ENCODE measurements at regions not wholly inside any gene's neighbourhood (a gene's known extent, or its start where the extent isn't known, plus 50 kb on each side); places are given as distances from the start of the nearest gene placed in this dataset.
"Not testable (repeated sequence)": the region's sequence is repeated elsewhere in the genome, so short reads cannot be mapped to it uniquely, and the experiment has no call there.

DNA sequence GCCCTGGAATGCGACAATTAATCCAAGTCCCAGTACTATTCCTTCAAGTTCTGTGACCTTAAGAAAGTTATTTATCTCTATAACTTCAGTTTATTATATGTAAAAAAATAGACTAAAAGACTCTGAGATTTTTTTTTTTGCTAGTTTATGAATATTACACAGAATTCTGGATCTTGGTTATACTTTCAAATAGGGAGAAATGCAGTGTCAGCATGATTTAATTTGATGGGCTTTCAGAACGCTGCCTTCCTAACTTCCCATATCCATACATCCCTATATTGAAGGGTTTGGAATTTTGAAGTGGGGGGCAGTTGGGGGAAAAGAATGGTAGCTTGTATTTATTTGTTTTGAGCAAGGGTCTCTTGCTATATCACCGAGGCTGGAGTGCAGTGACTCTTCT lies 98.4 kb upstream of the MEGF10 start:
- no peak for DNase-seq (ENCODE audit: low spot score)
- in situ Hi-C loops (cut with MboI; ENCODE audit: low sequenced_read_pairs, unreplicated experiment): no loop called here

DNA sequence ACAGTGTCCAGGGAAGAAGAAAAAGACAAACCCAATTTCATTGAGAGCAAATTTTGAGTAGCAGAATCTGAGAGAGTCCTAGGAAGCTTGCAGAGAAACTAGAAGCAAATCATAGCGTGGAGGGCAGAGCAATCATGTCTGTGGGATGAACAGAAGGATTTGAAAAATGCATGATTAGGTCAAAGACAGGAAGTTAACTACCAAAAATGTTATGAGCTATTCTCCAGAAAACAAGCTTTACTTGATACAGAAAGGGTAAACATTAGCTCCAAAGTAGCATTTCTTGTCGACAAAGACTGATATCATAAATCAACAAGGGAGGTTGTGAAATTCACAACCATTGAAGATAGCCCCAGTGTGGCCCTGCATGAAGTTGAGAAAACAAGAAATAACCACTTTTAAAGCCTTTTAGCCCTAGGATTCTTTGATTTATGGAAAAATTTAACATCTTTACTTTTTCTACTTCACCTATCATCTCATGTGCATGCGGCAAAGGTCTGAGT lies 97.7 kb upstream of the MEGF10 start:
- in situ Hi-C loops (cut with MboI; ENCODE audit: low sequenced_read_pairs, unreplicated experiment): no loop called here
- no peak for DNase-seq (ENCODE audit: low spot score)
- TF ChIP-seq, protein P1, sequence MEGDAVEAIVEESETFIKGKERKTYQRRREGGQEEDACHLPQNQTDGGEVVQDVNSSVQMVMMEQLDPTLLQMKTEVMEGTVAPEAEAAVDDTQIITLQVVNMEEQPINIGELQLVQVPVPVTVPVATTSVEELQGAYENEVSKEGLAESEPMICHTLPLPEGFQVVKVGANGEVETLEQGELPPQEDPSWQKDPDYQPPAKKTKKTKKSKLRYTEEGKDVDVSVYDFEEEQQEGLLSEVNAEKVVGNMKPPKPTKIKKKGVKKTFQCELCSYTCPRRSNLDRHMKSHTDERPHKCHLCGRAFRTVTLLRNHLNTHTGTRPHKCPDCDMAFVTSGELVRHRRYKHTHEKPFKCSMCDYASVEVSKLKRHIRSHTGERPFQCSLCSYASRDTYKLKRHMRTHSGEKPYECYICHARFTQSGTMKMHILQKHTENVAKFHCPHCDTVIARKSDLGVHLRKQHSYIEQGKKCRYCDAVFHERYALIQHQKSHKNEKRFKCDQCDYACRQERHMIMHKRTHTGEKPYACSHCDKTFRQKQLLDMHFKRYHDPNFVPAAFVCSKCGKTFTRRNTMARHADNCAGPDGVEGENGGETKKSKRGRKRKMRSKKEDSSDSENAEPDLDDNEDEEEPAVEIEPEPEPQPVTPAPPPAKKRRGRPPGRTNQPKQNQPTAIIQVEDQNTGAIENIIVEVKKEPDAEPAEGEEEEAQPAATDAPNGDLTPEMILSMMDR (IDR thresholded peaks at IDR 0.05; ENCODE audit: borderline replicate concordance, control extremely low read depth, extremely low read depth, insufficient read depth, missing control alignments): no peak

More for the DNA sequence above, 98.4 kb upstream of the MEGF10 start:
- TF ChIP-seq, protein P1 (IDR thresholded peaks at IDR 0.05; ENCODE audit: borderline replicate concordance, control extremely low read depth, extremely low read depth, insufficient read depth, missing control alignments): no peak

DNA sequence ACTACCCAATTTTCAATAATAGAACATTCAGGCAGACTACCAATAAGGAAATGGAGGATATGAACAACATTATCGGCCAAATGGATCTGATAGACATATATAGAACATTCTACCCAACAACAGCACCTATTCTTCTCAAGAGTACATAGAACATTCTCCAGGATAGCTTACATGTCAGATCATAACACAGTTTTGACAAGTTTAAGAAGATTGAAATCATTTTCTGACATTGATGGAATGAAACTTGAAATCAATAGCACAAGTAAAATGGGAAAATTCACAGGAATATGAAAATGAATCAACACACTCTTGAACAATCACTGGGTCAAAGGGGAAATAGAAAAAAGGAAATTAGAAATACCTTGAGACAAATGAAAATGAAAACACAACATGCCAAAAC lies 94.6 kb upstream of the MEGF10 start:
- in situ Hi-C loops (cut with MboI; ENCODE audit: low sequenced_read_pairs, unreplicated experiment): no loop called here
- DNase-seq (ENCODE audit: low spot score): no peak
- TF ChIP-seq, protein P1 (IDR thresholded peaks at IDR 0.05; ENCODE audit: borderline replicate concordance, control extremely low read depth, extremely low read depth, insufficient read depth, missing control alignments): no peak

DNA sequence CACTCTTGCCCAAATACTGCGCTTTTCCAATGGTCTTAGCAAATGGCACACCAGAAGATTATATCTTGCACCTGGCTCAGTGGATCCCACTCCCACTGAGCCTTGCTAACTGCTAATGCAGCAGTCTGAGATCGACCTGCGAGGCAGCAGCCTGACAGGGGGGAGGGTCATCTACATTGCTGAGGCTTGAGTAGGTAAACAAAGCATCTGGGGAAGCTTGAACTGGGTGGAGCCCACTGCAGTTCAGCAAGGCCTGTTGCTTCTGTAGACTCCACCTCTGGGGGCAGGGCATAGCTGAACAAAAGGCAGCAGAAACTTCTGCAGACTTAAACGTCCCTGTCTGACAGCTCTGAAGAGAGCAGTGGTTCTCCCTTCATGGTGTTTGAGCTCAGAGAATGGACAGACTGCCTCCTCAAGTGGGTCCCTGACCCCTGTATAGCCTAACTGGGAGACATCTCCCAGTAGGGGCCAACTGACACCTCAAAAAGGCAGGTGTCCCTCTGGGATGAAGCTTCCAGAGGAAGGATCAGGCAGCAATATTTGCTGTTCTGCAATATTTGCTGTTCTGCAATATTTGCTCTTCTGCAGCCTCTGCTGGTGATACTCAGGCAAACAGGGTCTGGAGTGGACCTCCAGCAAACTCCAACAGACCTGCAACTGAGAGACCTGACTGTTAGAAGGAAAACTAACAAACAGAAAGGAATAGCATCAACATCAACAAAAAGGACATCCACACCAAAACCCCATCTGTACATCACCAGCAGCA lies 93.0 kb upstream of the MEGF10 start:
- in situ Hi-C loops (cut with MboI; ENCODE audit: low sequenced_read_pairs, unreplicated experiment); DNase-seq (ENCODE audit: low spot score): not testable (repeated sequence)

DNA sequence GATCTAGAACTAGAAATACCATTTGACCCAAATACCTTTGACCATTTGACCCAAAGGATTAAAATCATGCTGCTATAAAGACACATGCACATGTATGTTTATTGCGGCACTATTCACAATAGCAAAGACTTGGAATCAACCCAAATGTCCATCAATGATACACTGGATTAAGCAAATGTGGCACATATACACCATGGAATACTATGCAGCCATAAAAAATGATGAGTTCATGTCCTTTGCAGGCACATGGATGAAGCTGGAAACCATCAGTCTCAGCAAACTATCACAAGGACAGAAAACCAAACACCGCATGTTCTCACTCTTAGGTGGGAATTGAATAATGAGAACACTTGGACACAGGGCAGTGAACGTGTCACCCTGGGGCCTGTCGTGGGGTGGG lies 87.9 kb upstream of the MEGF10 start:
- in situ Hi-C loops (cut with MboI; ENCODE audit: low sequenced_read_pairs, unreplicated experiment): not testable (repeated sequence)

DNA sequence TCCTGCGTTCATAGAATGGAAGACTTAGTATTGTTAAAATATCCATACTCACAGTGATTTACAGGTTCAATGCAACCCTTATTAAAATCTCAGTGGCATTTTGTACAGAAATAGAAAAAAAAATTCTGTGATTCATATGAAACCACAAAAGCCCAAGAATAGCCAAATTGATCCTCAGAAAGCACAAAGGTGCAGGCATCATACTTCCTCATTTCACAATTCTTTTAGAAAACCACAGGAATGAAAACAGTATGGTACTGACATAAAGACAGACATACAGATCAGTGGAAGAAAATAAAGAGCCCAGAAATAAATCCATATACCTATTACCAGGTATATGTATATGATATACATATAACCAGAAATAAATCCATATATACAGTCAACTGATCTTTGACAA lies 86.8 kb upstream of the MEGF10 start:
- no peak for DNase-seq (ENCODE audit: low spot score)
- in situ Hi-C loops (cut with MboI; ENCODE audit: low sequenced_read_pairs, unreplicated experiment): no loop called here
- TF ChIP-seq, protein P1 (IDR thresholded peaks at IDR 0.05; ENCODE audit: borderline replicate concordance, control extremely low read depth, extremely low read depth, insufficient read depth, missing control alignments): no peak

More for the DNA sequence above, 87.9 kb upstream of the MEGF10 start:
- DNase-seq (ENCODE audit: low spot score): not testable (repeated sequence)

DNA sequence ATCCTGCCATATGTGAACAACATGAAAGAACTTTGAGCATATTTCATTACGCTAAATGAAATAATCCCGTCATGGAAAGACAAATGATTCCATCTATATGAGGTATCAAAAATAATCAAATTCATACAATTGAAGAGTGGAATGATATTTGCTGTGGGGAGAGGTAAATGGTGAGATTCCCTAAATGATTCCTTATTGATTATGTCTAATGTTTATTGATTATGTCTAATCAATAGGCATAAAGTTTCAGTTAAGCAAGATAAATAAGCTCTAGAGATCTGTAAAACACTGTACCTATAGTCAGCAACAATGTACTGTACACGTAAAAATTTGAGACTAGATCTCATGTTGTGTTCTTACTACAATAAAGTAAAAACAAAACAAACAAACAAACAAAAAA lies 85.4 kb upstream of the MEGF10 start:
- TF ChIP-seq, protein P1 (IDR thresholded peaks at IDR 0.05; ENCODE audit: borderline replicate concordance, control extremely low read depth, extremely low read depth, insufficient read depth, missing control alignments): no peak
- DNase-seq (ENCODE audit: low spot score): no peak
- in situ Hi-C loops (cut with MboI; ENCODE audit: low sequenced_read_pairs, unreplicated experiment): no loop called here

Measured in GM13976 (cell line).